GM23338 (cell line): ENCODE measurements at regions not wholly inside any gene's neighbourhood (a gene's known extent, or its start where the extent isn't known, plus 50 kb on each side); places are given as distances from the start of the nearest gene placed in this dataset.
A peak's percentile ranks its signal among the peaks of the same experiment; 100 is the strongest.

Source experiments
- ATAC-seq: fragments of 200-7000 bp; cut with Tn5 transposase; 3 replicates; pipeline ENCODE4 v1.9.1; 2020
- DNase-seq: peaks from one replicate; pipeline ENCODE4 v3.0.0-alpha.2; 2015; ENCODE audit warnings: low spot score
- H2AFZ ChIP-seq: fragments of 200-600 bp; sonication (generic); 2 replicates; pipeline ENCODE4 v1.8.0; 2016; ENCODE audit warnings: antibody characterized with exemption, mild to moderate bottlenecking, moderate library complexity
- H3F3A ChIP-seq: fragments of 200-600 bp; sonication (generic); replicated peaks from 2 replicates; pipeline ENCODE4 v1.8.0; 2017; ENCODE audit warnings: antibody characterized with exemption, mixed run types, low read depth
- H3K27ac ChIP-seq: fragments of 200-600 bp; sonication (generic); 2 replicates; pipeline ENCODE4 v1.6.1; 2016; ENCODE audit warnings: low read depth
- H3K27me3 ChIP-seq: fragments of 200-600 bp; sonication (generic); 2 replicates; pipeline ENCODE4 v1.8.0; 2016; ENCODE audit warnings: mild to moderate bottlenecking, mixed run types, moderate library complexity; ENCODE audit not compliant: insufficient read depth
- H3K36me3 ChIP-seq: fragments of 200-600 bp; sonication (generic); 2 replicates; pipeline ENCODE4 v1.8.0; 2016; ENCODE audit warnings: mild to moderate bottlenecking; ENCODE audit not compliant: insufficient read depth
- H3K4me1 ChIP-seq: fragments of 200-600 bp; sonication (generic); 2 replicates; pipeline ENCODE4 v1.8.0; 2016; ENCODE audit warnings: mild to moderate bottlenecking, moderate library complexity; ENCODE audit not compliant: insufficient read depth
- H3K4me2 ChIP-seq: fragments of 200-600 bp; sonication (generic); 2 replicates; pipeline ENCODE4 v1.7.1; 2017; ENCODE audit warnings: mixed run types
- H3K4me3 ChIP-seq: fragments of 200-600 bp; sonication (generic); 2 replicates; pipeline ENCODE4 v1.6.1; 2016; ENCODE audit warnings: mixed run types
- H3K79me2 ChIP-seq: fragments of 200-600 bp; sonication (generic); replicated peaks from 2 replicates; pipeline ENCODE4 v1.8.0; 2017; ENCODE audit warnings: mild to moderate bottlenecking; ENCODE audit not compliant: insufficient read depth
- H3K9me2 ChIP-seq: fragments of 200-600 bp; sonication (generic); 2 replicates; pipeline ENCODE4 v1.8.0; 2017; ENCODE audit not compliant: insufficient read depth
- H4K20me1 ChIP-seq: fragments of 200-600 bp; sonication (generic); replicated peaks from 2 replicates; pipeline ENCODE4 v1.8.0; 2017; ENCODE audit warnings: mild to moderate bottlenecking; ENCODE audit not compliant: insufficient read depth
- H3K27ac Mint-ChIP-seq: 2 replicates; pipeline ENCODE4 v1.8.0; 2020; ENCODE audit warnings: inconsistent platforms, mild to moderate bottlenecking, moderate library complexity, mixed read lengths
- H3K27me3 Mint-ChIP-seq: 3 replicates; pipeline ENCODE4 v1.8.0; 2022; ENCODE audit warnings: low read depth, mild to moderate bottlenecking, moderate library complexity, mixed read lengths, inconsistent platforms; ENCODE audit not compliant: insufficient read depth, poor library complexity
- H3K36me3 Mint-ChIP-seq: 3 replicates; pipeline ENCODE4 v1.8.0; 2021; ENCODE audit warnings: low read depth, mild to moderate bottlenecking, inconsistent platforms, moderate library complexity, mixed read lengths
- H3K4me1 Mint-ChIP-seq: 3 replicates; pipeline ENCODE4 v1.8.0; 2020; ENCODE audit warnings: mild to moderate bottlenecking, inconsistent platforms, mixed read lengths
- H3K4me3 Mint-ChIP-seq: 3 replicates; pipeline ENCODE4 v1.8.0; 2021; ENCODE audit warnings: moderate library complexity, mild to moderate bottlenecking, inconsistent platforms, mixed read lengths
- H3K9me3 Mint-ChIP-seq: 3 replicates; pipeline ENCODE4 v1.8.0; 2020; ENCODE audit warnings: moderate library complexity, mild to moderate bottlenecking, inconsistent platforms, mixed read lengths
- CREB1 ChIP-seq: fragments of 250-450 bp; sonication (Bioruptor Pico); IDR thresholded peaks from 2 replicates; pipeline ENCODE4 v1.5.0; 2020; ENCODE audit warnings: low read depth, mild to moderate bottlenecking, moderate library complexity
- CTCF ChIP-seq, 2 experiments: fragments of 200-600 bp in 1 of 2; sonication (generic) in 1 of 2; conservative IDR thresholded peaks; 2 replicates each; pipeline versions ENCODE4 v1.5.1 to v1.6.1; 2016 to 2017; ENCODE audit warnings: antibody characterized with exemption in 2 of 2, low read depth in 2 of 2, mild to moderate bottlenecking in 2 of 2, moderate library complexity in 1 of 2
- ETS1 ChIP-seq: IDR thresholded peaks from 2 replicates; pipeline ENCODE4 v1.6.1; 2016; ENCODE audit warnings: antibody characterized with exemption
- EZH2 ChIP-seq: fragments of 200-600 bp; sonication (generic); IDR thresholded peaks from one replicate; pipeline ENCODE4 v1.8.0; 2017; ENCODE audit warnings: antibody characterized with exemption, mild to moderate bottlenecking, low read depth; ENCODE audit not compliant: unreplicated experiment
- EZH2phosphoT487 ChIP-seq: fragments of 200-600 bp; sonication (generic); IDR thresholded peaks from one replicate; pipeline ENCODE4 v1.8.1; 2018; ENCODE audit warnings: antibody characterized with exemption; ENCODE audit not compliant: unreplicated experiment
- JUNB ChIP-seq: IDR thresholded peaks from one replicate; pipeline ENCODE4 v1.6.1; 2016; ENCODE audit warnings: antibody characterized with exemption; ENCODE audit not compliant: unreplicated experiment
- NANOG ChIP-seq: IDR thresholded peaks from 2 replicates; pipeline ENCODE4 v1.6.1; 2016; ENCODE audit warnings: antibody characterized with exemption, borderline replicate concordance
- POLR2AphosphoS5 ChIP-seq: IDR thresholded peaks from 2 replicates; pipeline ENCODE4 v1.6.1; 2016; ENCODE audit warnings: antibody characterized with exemption, low read depth
- REST ChIP-seq: IDR thresholded peaks from one replicate; pipeline ENCODE4 v1.6.1; 2018; ENCODE audit warnings: antibody characterized with exemption; ENCODE audit not compliant: unreplicated experiment
- STAT1 ChIP-seq: IDR thresholded peaks from one replicate; pipeline ENCODE4 v1.6.1; 2016; ENCODE audit warnings: antibody characterized with exemption; ENCODE audit not compliant: unreplicated experiment
- ZNF114 ChIP-seq: fragments of 250-450 bp; sonication (Bioruptor Pico); IDR thresholded peaks from 2 replicates; pipeline ENCODE4 v1.5.0; 2020; ENCODE audit warnings: mild to moderate bottlenecking, moderate library complexity
- ZNF331 ChIP-seq: fragments of 250-450 bp; sonication (Bioruptor Pico); IDR thresholded peaks from 2 replicates; pipeline ENCODE4 v1.5.0; 2020; ENCODE audit warnings: low read depth, mild to moderate bottlenecking, moderate library complexity
- ZNF462 ChIP-seq: fragments of 250-450 bp; sonication (Bioruptor Pico); IDR thresholded peaks from 2 replicates; pipeline ENCODE4 v1.5.0; 2020; ENCODE audit warnings: mild to moderate bottlenecking, moderate library complexity

- Histone ChIP-seq H3F3A (no peaks in the 10 kb centered on the region), H3K36me3 (no peaks in the 10 kb centered on the region), H3K4me1 (no peaks in the 10 kb centered on the region), H2AFZ (peak overlapping the region; percentile 86), H3K9me2 (no peaks in the 10 kb centered on the region), H3K4me2 (no peak overlapping the region), H3K27ac (no peak overlapping the region), H3K27me3 (no peaks in the 10 kb centered on the region), H4K20me1 (no peaks in the 10 kb centered on the region), H3K79me2 (no peaks in the 10 kb centered on the region), H3K4me3 (no peak overlapping the region)
- Mint-ChIP-seq H3K9me3 (peaks cover 11% of the 10 kb centered on the region), H3K4me3 (no peak overlapping the region), H3K27me3 (peaks cover 4% of the 10 kb centered on the region), H3K36me3 (peaks cover 3% of the 10 kb centered on the region; the same call in 2 of the 3 replicates), H3K27ac (no peak overlapping the region), H3K4me1 (no peaks in the 10 kb centered on the region; the same call in 2 of the 3 replicates)
- TF ChIP-seq EZH2phosphoT487 (no peak), ETS1 (no peak), CTCF (conservative IDR thresholded peaks at IDR 0.05; ENCODE audit: low read depth in 2 of 2) (no peak), NANOG (no peak), STAT1 (no peak), CREB1 (CRISPR knock-in tag) (no peak), ZNF114 (CRISPR knock-in tag) (no peak), ZNF331 (CRISPR knock-in tag) (no peak), REST (no peak), JUNB (no peak), POLR2AphosphoS5 (no peak), EZH2 (no peak), ZNF462 (CRISPR knock-in tag) (no peak)
- no peak for DNase-seq
- ATAC-seq = no peak
Measured at GRCh38 chrX:1874416-1874815, 259.6 kb downstream of the ASMT start.
